ENCODE measurements at regions not wholly inside any gene's neighbourhood (a gene's known extent, or its start where the extent isn't known, plus 50 kb on each side); places are given as distances from the start of the nearest gene placed in this dataset.

DNA sequence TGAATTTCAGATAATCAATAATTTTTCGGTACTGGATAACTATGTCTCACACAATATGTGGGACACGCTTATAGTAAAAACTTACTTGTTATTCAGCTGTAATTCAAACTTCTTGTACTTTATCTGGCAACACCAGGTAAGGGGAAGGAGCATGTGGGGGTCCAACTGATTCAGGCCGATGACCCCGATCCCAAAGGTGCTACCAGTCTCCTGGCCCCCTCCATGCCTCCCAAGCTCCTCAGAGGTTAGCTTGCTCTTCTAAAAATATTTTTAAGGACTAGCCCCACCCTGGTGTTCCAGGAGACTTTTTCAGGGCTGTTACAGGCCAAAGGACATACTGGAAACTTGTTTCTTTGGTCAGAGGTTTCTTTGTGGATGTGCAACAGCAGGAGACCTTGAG lies 61.8 kb upstream of the ALX4 start:
- TF ChIP-seq, protein P1, sequence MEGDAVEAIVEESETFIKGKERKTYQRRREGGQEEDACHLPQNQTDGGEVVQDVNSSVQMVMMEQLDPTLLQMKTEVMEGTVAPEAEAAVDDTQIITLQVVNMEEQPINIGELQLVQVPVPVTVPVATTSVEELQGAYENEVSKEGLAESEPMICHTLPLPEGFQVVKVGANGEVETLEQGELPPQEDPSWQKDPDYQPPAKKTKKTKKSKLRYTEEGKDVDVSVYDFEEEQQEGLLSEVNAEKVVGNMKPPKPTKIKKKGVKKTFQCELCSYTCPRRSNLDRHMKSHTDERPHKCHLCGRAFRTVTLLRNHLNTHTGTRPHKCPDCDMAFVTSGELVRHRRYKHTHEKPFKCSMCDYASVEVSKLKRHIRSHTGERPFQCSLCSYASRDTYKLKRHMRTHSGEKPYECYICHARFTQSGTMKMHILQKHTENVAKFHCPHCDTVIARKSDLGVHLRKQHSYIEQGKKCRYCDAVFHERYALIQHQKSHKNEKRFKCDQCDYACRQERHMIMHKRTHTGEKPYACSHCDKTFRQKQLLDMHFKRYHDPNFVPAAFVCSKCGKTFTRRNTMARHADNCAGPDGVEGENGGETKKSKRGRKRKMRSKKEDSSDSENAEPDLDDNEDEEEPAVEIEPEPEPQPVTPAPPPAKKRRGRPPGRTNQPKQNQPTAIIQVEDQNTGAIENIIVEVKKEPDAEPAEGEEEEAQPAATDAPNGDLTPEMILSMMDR (conservative IDR thresholded peaks at IDR 0.05), result no peak
- TF ChIP-seq ZFX (IDR thresholded peaks at IDR 0.05), result no peak

Data from C4-2B (cell line).